SU-DHL-6 (cell line): ENCODE measurements at regions not wholly inside any gene's neighbourhood (a gene's known extent, or its start where the extent isn't known, plus 50 kb on each side); places are given as distances from the start of the nearest gene placed in this dataset.

ENCODE experiments used
- H2AFZ ChIP-seq: fragments of 200-600 bp; sonication (generic); 2 replicates; pipeline ENCODE4 v1.6.1; 2014; ENCODE audit warnings: low read depth, mild to moderate bottlenecking, moderate library complexity, mixed read lengths, antibody characterized with exemption, low read length; ENCODE audit not compliant: severe bottlenecking
- H3F3A ChIP-seq: fragments of 200-600 bp; shearing (Covaris generic); 2 replicates; pipeline ENCODE4 v1.6.0; 2016; ENCODE audit warnings: antibody characterized with exemption, mild to moderate bottlenecking; ENCODE audit not compliant: insufficient read depth
- H3K27ac ChIP-seq: fragments of 200-600 bp; sonication (generic); 2 replicates; pipeline ENCODE4 v1.5.1; 2016; ENCODE audit warnings: low read depth, mild to moderate bottlenecking, low read length, moderate library complexity, mixed read lengths
- H3K27me3 ChIP-seq: fragments of 200-600 bp; sonication (generic), shearing (Covaris generic); 2 replicates; pipeline ENCODE4 v1.6.0; 2014; ENCODE audit warnings: mild to moderate bottlenecking, low read length
- H3K36me3 ChIP-seq: fragments of 200-600 bp; sonication (generic); 2 replicates; pipeline ENCODE4 v1.6.1; 2014; ENCODE audit warnings: mild to moderate bottlenecking, low read length, mixed read lengths
- H3K4me2 ChIP-seq: fragments of 300-600, 200-600 bp; shearing (Covaris generic), sonication (generic); 2 replicates; pipeline ENCODE4 v1.6.0; 2014; ENCODE audit warnings: low read length, low read depth, mild to moderate bottlenecking; ENCODE audit not compliant: poor library complexity, severe bottlenecking
- H3K4me3 ChIP-seq: fragments of 200-600 bp; sonication (generic); 2 replicates; pipeline ENCODE4 v1.5.1; 2014; ENCODE audit warnings: antibody characterized with exemption, low read length, mild to moderate bottlenecking, mixed read lengths; ENCODE audit not compliant: insufficient read depth, poor library complexity, severe bottlenecking
- H3K79me2 ChIP-seq: fragments of 200-600 bp; sonication (generic); 2 replicates; pipeline ENCODE4 v1.6.1; 2014; ENCODE audit warnings: mild to moderate bottlenecking, low read length, moderate library complexity; ENCODE audit not compliant: insufficient read depth
- H3K9ac ChIP-seq: fragments of 200-600 bp; sonication (generic); 2 replicates; pipeline ENCODE4 v1.7.0; 2014; ENCODE audit warnings: mild to moderate bottlenecking, low read length
- H3K9me2 ChIP-seq: fragments of 200-600 bp; sonication (generic); replicated peaks from 2 replicates; pipeline ENCODE4 v1.6.1; 2014; ENCODE audit warnings: low read length; ENCODE audit not compliant: insufficient read depth
- H3K9me3 ChIP-seq: fragments of 200-600 bp; sonication (generic); 2 replicates; pipeline ENCODE4 v1.6.1; 2014; ENCODE audit warnings: low read length, mixed read lengths; ENCODE audit not compliant: insufficient read depth
- H4K20me1 ChIP-seq: fragments of 200-600 bp; sonication (generic); 2 replicates; pipeline ENCODE4 v1.6.1; 2014; ENCODE audit warnings: low read depth, mild to moderate bottlenecking, antibody characterized with exemption, low read length, moderate library complexity, mixed read lengths
- EZH2phosphoT487 ChIP-seq: fragments of 200-600 bp; sonication (generic), shearing (Covaris generic); conservative IDR thresholded peaks from 2 replicates; pipeline ENCODE4 v1.6.1; 2018; ENCODE audit warnings: mild to moderate bottlenecking, antibody characterized with exemption, low read length, moderate library complexity, mixed read lengths
- TF ChIP-seq, protein P1 (sequence below): fragments of 200-600 bp; sonication (generic); IDR thresholded peaks from one replicate; pipeline ENCODE4 v1.5.1; 2017; ENCODE audit warnings: antibody characterized with exemption, mild to moderate bottlenecking, low read length, moderate library complexity; ENCODE audit not compliant: insufficient read depth, poor library complexity, severe bottlenecking

DNA sequence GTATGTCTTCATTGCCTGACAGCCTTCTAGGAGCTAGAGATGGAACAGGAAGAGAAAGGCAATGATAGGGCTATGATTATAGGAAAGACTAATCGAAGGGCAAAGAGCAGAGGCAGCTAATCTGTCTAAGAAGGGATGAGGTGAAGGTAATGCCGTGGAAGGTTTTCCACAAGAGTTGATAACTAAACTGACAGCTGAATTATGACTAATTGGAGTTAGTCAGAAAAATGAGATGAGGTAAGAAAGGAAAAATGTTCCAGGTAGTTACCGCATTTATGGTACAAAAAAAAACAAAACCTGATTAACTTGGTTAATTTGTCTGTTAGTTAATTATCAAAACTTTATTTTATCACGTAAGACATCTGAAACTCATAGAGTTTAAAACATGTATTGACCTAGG, 260.3 kb downstream of the SLITRK6 start:
- Histone ChIP-seq H3K9me3 (no peaks in the 10 kb centered on the region), H3K36me3 (no peaks in the 10 kb centered on the region), H3K79me2 (no peaks in the 10 kb centered on the region), H3F3A (no peaks in the 10 kb centered on the region), H3K27ac (no peak overlapping the region), H4K20me1 (no peaks in the 10 kb centered on the region), H3K9me2 (no peaks in the 10 kb centered on the region), H3K27me3 (no peaks in the 10 kb centered on the region), H3K4me3 (no peak overlapping the region), H3K9ac (no peak overlapping the region), H3K4me2 (no peak overlapping the region), H2AFZ (no peak overlapping the region)
- no peak for TF ChIP-seq EZH2phosphoT487

GRCh38 chr13:85537601-85538000, 261.6 kb downstream of the SLITRK6 start:
- H3K9me3 ChIP-seq, result no peaks in the 10 kb centered on the region
- H3K4me3 ChIP-seq, result no peak overlapping the region
- no peak overlapping the region for H3K27ac ChIP-seq
- H3K9ac ChIP-seq, result no peak overlapping the region
- H3K36me3 ChIP-seq, result no peaks in the 10 kb centered on the region
- no peaks in the 10 kb centered on the region for H3K79me2 ChIP-seq
- H3K4me2 ChIP-seq, result no peak overlapping the region
- H3F3A ChIP-seq, result no peaks in the 10 kb centered on the region
- H3K27me3 ChIP-seq, result no peaks in the 10 kb centered on the region
- TF ChIP-seq, protein P1, sequence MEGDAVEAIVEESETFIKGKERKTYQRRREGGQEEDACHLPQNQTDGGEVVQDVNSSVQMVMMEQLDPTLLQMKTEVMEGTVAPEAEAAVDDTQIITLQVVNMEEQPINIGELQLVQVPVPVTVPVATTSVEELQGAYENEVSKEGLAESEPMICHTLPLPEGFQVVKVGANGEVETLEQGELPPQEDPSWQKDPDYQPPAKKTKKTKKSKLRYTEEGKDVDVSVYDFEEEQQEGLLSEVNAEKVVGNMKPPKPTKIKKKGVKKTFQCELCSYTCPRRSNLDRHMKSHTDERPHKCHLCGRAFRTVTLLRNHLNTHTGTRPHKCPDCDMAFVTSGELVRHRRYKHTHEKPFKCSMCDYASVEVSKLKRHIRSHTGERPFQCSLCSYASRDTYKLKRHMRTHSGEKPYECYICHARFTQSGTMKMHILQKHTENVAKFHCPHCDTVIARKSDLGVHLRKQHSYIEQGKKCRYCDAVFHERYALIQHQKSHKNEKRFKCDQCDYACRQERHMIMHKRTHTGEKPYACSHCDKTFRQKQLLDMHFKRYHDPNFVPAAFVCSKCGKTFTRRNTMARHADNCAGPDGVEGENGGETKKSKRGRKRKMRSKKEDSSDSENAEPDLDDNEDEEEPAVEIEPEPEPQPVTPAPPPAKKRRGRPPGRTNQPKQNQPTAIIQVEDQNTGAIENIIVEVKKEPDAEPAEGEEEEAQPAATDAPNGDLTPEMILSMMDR, result no peak
- no peak for TF ChIP-seq EZH2phosphoT487
- no peak overlapping the region for H2AFZ ChIP-seq
- no peaks in the 10 kb centered on the region for H4K20me1 ChIP-seq
- H3K9me2 ChIP-seq, result no peaks in the 10 kb centered on the region

DNA sequence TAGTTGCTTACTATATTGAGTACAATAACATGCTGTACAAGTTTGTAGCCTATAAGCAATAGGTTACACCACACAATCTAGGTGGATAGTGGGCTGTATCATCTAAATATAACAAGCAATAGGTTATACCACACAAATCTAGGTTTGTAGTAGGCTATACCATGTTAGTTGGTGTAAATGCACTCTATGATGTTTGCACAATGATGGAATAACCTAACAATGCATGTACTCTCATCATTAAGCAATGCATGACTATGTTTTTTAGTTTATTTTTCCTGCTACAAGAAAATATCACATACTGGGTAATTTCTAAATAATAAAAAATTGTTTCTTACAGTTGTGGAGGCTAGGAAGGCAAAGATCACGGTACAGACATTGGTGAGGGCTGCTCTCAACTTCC, 262.5 kb downstream of the SLITRK6 start:
- no peak overlapping the region for H2AFZ ChIP-seq
- no peak for TF ChIP-seq EZH2phosphoT487
- TF ChIP-seq, protein P1, result no peak
- no peak overlapping the region for H3K4me3 ChIP-seq
- H3K4me2 ChIP-seq, result no peak overlapping the region
- H3K27ac ChIP-seq, result no peak overlapping the region
- no peaks in the 10 kb centered on the region for H3K9me2 ChIP-seq
- H3K9ac ChIP-seq, result no peak overlapping the region
- no peaks in the 10 kb centered on the region for H3F3A ChIP-seq
- no peaks in the 10 kb centered on the region for H3K9me3 ChIP-seq
- no peaks in the 10 kb centered on the region for H3K27me3 ChIP-seq
- H3K79me2 ChIP-seq, result no peaks in the 10 kb centered on the region
- H3K36me3 ChIP-seq, result no peaks in the 10 kb centered on the region
- H4K20me1 ChIP-seq, result no peaks in the 10 kb centered on the region

- Histone ChIP-seq H3K27me3 (no peaks in the 10 kb centered on the region), H3K9me2 (no peaks in the 10 kb centered on the region), H4K20me1 (no peaks in the 10 kb centered on the region), H3K9ac (no peak overlapping the region), H3K79me2 (no peaks in the 10 kb centered on the region), H2AFZ (no peak overlapping the region), H3K9me3 (no peaks in the 10 kb centered on the region), H3K27ac (no peak overlapping the region), H3F3A (no peaks in the 10 kb centered on the region), H3K36me3 (no peaks in the 10 kb centered on the region), H3K4me3 (no peak overlapping the region), H3K4me2 (no peak overlapping the region)
- TF ChIP-seq, protein P1, result no peak
- TF ChIP-seq EZH2phosphoT487, result no peak
These were observed 263.7 kb downstream of the SLITRK6 start for GRCh38 chr13:85535316-85536084.
